Gastrocnemius medialis (tissue), 4 donors: ENCODE measurements at regions not wholly inside any gene's neighbourhood (a gene's known extent, or its start where the extent isn't known, plus 50 kb on each side); places are given as distances from the start of the nearest gene placed in this dataset.

Experiments used
- ATAC-seq, 2 donors: fragments of 150-250 bp; one replicate each; pipeline ENCODE4 v1.9.1; 2016
- DNase-seq, 2 donors: peaks; one replicate each; pipeline ENCODE4 v3.0.0-alpha.2; 2019
- H3K27ac ChIP-seq, 4 donors: fragments of 200-600 bp; sonication (generic); 1 replicate in 1 of 4; 2 replicates in 3 of 4; pipeline ENCODE4 v1.5.1; 2016 to 2018; ENCODE audit warnings: mild to moderate bottlenecking in 2 of 4, moderate library complexity in 1 of 4
- H3K27me3 ChIP-seq, 3 donors: fragments of 200-600 bp; sonication (generic) in 2 of 3; 1 replicate in 1 of 3; 2 replicates in 2 of 3; pipeline versions ENCODE4 v1.5.1 to v1.6.0; 2016 to 2019; ENCODE audit warnings: mild to moderate bottlenecking in 1 of 3, moderate library complexity in 1 of 3
- H3K36me3 ChIP-seq, 2 donors: fragments of 200-600 bp; sonication (generic) in 1 of 2; one replicate each; pipeline ENCODE4 v1.5.1; 2017 to 2018
- H3K4me1 ChIP-seq, 2 donors: fragments of 200-600 bp; sonication (generic) in 1 of 2; one replicate each; pipeline ENCODE4 v1.5.1; 2016 to 2017; ENCODE audit warnings: mild to moderate bottlenecking in 2 of 2
- H3K4me3 ChIP-seq, 4 donors: fragments of 200-600 bp; sonication (generic) in 3 of 4; 1 replicate in 1 of 4; 2 replicates in 3 of 4; pipeline ENCODE4 v1.5.1; 2016 to 2019; ENCODE audit warnings: mild to moderate bottlenecking in 2 of 4
- H3K9me3 ChIP-seq, 3 donors: fragments of 200-600 bp; sonication (generic) in 2 of 3; 1 replicate in 1 of 3; 2 replicates in 2 of 3; pipeline ENCODE4 v1.5.1; 2016 to 2019
- CTCF ChIP-seq, 5 experiments: fragments of 450-650 bp in 3 of 5; fragments of 200-600 bp in 2 of 5; sonication (generic) in 2 of 5; IDR thresholded peaks in 4 of 5; conservative IDR thresholded peaks in 1 of 5; 1 replicate in 4 of 5; 2 replicates in 1 of 5; pipeline ENCODE4 v1.5.1; 2016 to 2019; ENCODE audit warnings: antibody characterized with exemption in 5 of 5, mild to moderate bottlenecking in 3 of 5, moderate library complexity in 3 of 5
- POLR2A ChIP-seq, 2 donors: fragments of 450-650 bp; IDR thresholded peaks; one replicate each; pipeline ENCODE4 v1.6.1; 2017; ENCODE audit warnings: antibody characterized with exemption in 2 of 2, mild to moderate bottlenecking in 2 of 2, moderate library complexity in 2 of 2
- in situ Hi-C, 4 donors: fragments of 200-750 bp; cut with MboI; loops; one replicate each; pipeline versions ENCODE4 v1.15.0 to v1.8.0; 2017; ENCODE audit warnings: low sequenced_read_pairs in 4 of 4
- intact Hi-C: fragments of 100-400 bp; cut with DNase I; formaldehyde crosslinking; loops from one replicate; pipeline ENCODE4 v1.15.1; 2023; ENCODE audit warnings: low total_unique reads

DNA sequence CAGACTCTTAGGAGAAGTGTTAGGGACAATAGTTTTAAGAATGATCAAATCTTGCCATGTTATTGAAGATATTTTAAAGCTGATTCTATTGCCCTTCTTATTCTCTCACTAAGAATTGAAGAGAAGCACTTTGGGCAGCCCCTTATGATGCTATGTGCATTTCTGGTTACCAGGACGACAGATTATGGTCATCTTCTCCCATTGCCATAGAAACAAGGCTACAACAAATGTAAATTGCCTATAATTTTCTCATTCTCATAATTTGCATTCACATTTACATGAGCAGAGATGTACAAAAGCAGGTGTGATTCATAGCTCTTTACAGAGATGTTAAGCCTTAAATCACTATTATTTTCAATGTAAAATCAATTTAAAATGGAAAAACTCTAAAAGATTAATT, 137.3 kb upstream of the PCDH9 start:
- intact Hi-C loops (no loop called here), in situ Hi-C loops (no loop called here)
- Histone ChIP-seq H3K36me3 (no peaks in the 10 kb centered on the region), H3K9me3 (no peaks in the 10 kb centered on the region), H3K4me3 (no peak overlapping the region), H3K4me1 (no peaks in the 10 kb centered on the region), H3K27me3 (no peaks in the 10 kb centered on the region), H3K27ac (no peak overlapping the region)
- DNase-seq (no peak), ATAC-seq (no peak)
- TF ChIP-seq CTCF (IDR thresholded peaks at IDR 0.05 in 4 of 5, conservative IDR thresholded peaks at IDR 0.05 in 1 of 5): no peak
- no peak for TF ChIP-seq POLR2A (IDR thresholded peaks at IDR 0.05)

DNA sequence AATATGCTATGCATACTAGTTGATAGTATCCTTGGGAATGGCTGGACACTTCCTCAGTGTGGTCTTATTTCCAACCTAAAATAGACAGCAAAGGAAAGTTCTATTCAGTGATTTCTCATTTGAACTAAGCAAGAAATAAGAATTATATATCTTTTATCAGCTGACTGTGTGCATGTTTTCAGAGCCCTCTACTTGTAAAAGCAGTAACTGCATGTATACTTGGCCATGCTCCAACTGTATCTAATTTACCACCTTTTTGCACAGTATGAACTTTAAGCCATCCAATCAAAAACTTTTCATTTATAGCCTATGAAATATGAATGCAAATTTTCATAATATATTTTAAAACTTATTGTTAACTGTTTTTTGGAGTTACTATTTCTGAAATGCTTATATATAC, 136.4 kb upstream of the PCDH9 start:
- in situ Hi-C loops: no loop called here
- ATAC-seq (no peak), DNase-seq (no peak)
- no peak overlapping the region for H3K27ac ChIP-seq
- no peaks in the 10 kb centered on the region for H3K27me3 ChIP-seq
- no peaks in the 10 kb centered on the region for H3K9me3 ChIP-seq
- no peaks in the 10 kb centered on the region for H3K4me1 ChIP-seq
- TF ChIP-seq POLR2A (IDR thresholded peaks at IDR 0.05): no peak
- no peak for TF ChIP-seq CTCF (IDR thresholded peaks at IDR 0.05 in 4 of 5, conservative IDR thresholded peaks at IDR 0.05 in 1 of 5)
- intact Hi-C loops: no loop called here
- no peaks in the 10 kb centered on the region for H3K36me3 ChIP-seq
- H3K4me3 ChIP-seq: no peak overlapping the region

DNA sequence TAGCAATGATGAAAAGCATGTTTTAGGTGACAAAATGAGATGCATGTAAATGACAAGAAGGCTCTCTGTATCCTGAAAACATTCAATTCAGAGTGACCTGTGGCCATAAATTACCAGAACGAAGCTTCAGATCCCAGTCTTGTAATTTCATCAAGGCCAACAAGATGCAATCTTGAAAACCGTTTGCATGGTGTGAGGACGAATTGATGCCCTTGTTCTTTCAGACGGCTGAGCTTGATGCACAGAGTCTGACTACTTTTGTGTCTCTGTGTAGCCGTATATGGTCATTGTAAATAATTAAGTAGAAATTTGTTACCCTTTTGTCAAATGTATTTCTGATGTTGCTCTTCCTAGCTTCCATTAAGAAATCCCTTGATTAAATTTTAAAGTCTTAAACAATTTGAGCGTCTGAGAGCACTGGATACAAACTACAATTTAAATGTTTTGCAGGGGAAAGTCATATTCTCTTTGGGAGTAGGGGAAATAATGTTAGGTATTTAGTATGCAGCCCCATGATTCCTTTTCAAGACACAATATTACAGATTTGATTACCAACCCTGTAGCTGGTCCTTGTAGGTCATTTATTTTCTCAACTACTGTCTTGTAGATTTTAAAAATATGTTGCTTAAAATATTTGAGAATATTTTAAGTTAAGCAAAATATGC, 125.8 kb upstream of the PCDH9 start:
- H3K9me3 ChIP-seq: no peaks in the 10 kb centered on the region
- no peak for ATAC-seq
- in situ Hi-C loops: no loop called here
- H3K4me1 ChIP-seq: no peaks in the 10 kb centered on the region
- no peak overlapping the region for H3K27ac ChIP-seq
- no peak for TF ChIP-seq POLR2A (IDR thresholded peaks at IDR 0.05)
- TF ChIP-seq CTCF (IDR thresholded peaks at IDR 0.05 in 4 of 5, conservative IDR thresholded peaks at IDR 0.05 in 1 of 5): no peak
- H3K4me3 ChIP-seq: no peak overlapping the region
- intact Hi-C loops: no loop called here
- H3K36me3 ChIP-seq: no peaks in the 10 kb centered on the region
- H3K27me3 ChIP-seq: no peaks in the 10 kb centered on the region
- no peak for DNase-seq

DNA sequence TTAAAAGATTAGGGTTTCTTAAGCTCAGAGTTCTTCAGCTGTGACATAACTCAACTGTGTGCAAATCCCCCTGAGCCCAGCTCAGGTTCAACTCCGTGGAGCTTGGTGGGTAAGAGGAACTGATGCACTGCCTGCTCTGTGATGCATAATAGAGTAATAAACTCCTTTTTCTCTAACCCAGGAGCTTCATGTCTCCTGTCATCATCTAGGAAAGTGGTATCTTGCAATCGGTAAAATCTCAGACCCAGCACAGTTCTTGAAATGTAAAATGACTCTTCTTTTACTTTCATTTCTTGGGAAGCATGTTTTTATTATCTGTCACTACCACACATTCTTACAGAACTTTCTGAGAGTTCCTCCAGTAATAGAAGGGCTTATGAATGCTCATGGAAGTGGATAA, 123.8 kb upstream of the PCDH9 start:
- Histone ChIP-seq H3K4me1 (no peaks in the 10 kb centered on the region), H3K9me3 (no peaks in the 10 kb centered on the region), H3K27ac (no peak overlapping the region), H3K36me3 (no peaks in the 10 kb centered on the region), H3K27me3 (no peaks in the 10 kb centered on the region), H3K4me3 (no peak overlapping the region)
- intact Hi-C loops (no loop called here), in situ Hi-C loops (no loop called here)
- ATAC-seq (no peak), DNase-seq (no peak)
- TF ChIP-seq POLR2A (IDR thresholded peaks at IDR 0.05): no peak
- TF ChIP-seq CTCF (IDR thresholded peaks at IDR 0.05 in 4 of 5, conservative IDR thresholded peaks at IDR 0.05 in 1 of 5): no peak

DNA sequence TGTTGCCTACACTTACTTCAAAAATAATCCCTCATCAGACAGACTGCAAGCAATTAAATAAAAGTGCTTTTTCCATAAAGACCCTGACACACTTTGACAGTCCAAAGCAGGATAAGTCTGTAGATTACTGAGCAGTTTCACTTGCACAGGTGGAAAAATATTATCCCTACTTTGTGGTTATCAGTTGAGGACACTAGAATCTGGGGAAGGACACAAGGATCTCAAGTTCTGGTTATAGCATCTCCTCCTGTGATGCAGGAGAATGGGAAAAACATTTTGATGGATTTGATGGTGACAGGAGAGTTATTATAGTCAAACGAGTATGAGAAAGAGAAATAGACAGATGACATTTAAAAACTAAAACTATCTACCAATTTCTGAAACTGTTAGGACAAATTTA, 122.9 kb upstream of the PCDH9 start:
- Histone ChIP-seq H3K9me3 (no peaks in the 10 kb centered on the region), H3K4me1 (no peaks in the 10 kb centered on the region), H3K36me3 (no peaks in the 10 kb centered on the region), H3K27ac (no peak overlapping the region), H3K4me3 (no peak overlapping the region), H3K27me3 (no peaks in the 10 kb centered on the region)
- in situ Hi-C loops: no loop called here
- intact Hi-C loops: no loop called here
- no peak for ATAC-seq
- TF ChIP-seq POLR2A (IDR thresholded peaks at IDR 0.05) (no peak), CTCF (IDR thresholded peaks at IDR 0.05 in 4 of 5, conservative IDR thresholded peaks at IDR 0.05 in 1 of 5) (no peak)
- no peak for DNase-seq
